Stimulated activated CD4-positive, alpha-beta T cell treated with anti-CD3 and anti-CD28 coated beads, Interleukin-2, amount 100 ng/mL, for 24 hours (primary cell): ENCODE measurements at regions not wholly inside any gene's neighbourhood (a gene's known extent, or its start where the extent isn't known, plus 50 kb on each side); places are given as distances from the start of the nearest gene placed in this dataset.
A peak's percentile ranks its signal among the peaks of the same experiment; 100 is the strongest.
"Not testable (repeated sequence)": the region's sequence is repeated elsewhere in the genome, so short reads cannot be mapped to it uniquely, and the experiment has no call there.

Experiments used
- DNase-seq, 2 donors: peaks; one replicate each; pipeline ENCODE4 v3.0.0-alpha.2; 2020

- not testable (repeated sequence) for DNase-seq
Measured at GRCh38 chr10:87416892-87417291, 59.3 kb downstream of the NUTM2D start.

DNA sequence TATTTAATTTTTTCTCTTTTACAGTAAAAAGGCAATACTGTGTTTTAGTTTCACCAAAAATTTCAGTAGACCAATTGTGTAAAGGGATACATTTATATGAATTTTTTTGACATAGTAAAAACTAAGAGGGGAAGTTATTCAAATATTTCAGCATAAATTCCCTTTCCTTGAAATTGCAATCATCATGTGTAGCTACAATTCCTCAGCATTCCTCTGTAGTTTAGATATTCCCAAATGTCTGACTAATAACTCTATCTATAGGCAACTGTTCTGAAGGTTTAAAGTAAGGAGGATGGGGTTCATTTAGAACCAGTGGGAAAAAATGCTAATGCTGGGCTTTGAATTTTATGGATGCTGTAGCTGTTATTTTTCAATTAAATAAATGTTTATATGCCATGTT, 65.1 kb downstream of the NUTM2D start:
- DNase-seq = not testable (repeated sequence)

DNA sequence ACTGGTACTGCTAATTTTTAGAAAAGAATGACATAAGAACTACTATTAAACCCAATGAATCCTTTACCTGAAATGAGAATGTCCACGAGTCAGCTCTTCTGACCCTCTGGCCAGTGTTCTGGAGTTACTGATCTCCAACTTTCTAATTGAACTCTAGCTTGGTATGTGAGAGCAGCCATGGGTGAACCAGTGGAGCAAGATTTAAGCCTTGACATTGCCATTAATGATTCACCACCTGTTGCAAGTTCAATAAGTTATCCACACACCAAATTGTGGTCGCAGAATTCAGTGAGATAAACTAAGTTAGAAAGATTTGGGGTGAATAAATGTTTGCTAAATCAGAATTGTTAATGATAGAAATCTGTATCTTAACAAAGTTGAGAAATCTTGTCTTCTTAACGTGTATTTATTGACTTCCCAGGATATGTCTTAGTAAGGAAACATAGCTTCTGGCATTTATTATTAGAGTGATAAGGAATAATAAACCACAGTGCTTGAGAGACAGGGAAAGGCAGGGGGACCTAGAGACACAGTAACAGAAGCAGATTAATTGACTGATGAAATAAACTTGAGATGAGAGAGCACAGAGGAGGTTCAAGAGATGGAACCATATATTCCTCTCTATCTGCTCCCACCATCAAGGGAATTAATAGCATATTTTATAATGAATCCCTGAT, 67.3 kb downstream of the NUTM2D start:
- DNase-seq = not testable (repeated sequence)

GRCh38 chr10:87433836-87434235, 70.9 kb upstream of the MINPP1 start:
- not testable (repeated sequence) for DNase-seq

- DNase-seq = not testable (repeated sequence)
Measured at GRCh38 chr10:87435295-87435826, 69.3 kb upstream of the MINPP1 start.

DNA sequence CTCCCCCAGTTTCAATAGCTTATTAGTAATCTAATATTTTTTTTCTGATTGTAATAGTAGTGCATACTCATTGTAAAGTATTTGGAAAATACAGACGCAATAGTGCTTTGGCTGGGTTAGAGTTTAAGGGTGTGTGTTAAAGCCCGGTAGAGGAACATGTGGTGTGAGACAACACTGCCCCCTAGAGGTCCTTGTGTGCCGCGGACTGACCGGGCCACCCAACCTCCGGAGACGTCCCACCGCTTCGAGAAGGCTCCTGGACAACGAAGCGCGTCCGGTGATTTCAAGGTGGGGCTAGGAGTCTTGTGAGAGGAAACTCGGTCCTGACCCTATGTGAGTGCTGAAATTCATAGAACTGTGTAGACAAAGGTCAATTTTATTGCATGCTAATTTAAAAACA, 68.6 kb upstream of the MINPP1 start:
- peak in 1 of 2 donors; percentile 15 for DNase-seq

- DNase-seq = not testable (repeated sequence)
Measured at GRCh38 chr10:87437450-87437849, 67.2 kb upstream of the MINPP1 start.
